ENCODE measurements at regions not wholly inside any gene's neighbourhood (a gene's known extent, or its start where the extent isn't known, plus 50 kb on each side); places are given as distances from the start of the nearest gene placed in this dataset.

DNA sequence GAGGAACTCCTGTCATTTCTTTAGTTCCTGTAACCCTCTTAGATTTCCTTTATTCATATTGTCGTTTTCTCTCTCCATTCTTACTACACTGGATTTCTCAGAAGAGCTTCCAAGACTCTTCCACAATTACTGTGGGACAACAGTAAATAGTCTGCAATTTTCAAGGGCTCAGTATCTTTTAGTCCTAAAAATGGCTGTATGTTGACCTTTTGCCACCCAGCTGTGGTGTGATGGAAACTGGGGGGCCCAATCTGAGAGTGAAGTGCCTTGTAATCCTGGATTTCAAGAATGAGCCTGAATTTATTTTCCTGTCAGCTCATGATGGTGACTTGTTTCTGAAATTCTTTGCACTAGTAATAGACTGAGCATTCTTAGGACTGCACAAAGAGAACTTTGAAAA lies 277.6 kb upstream of the RASGRP1 start:
- in situ Hi-C loops (cut with MboI; ENCODE audit: low pct_ligation_motif_present in 1 of 4, low pct_unique_long_range_greater_than_20kb in 1 of 4, low sequenced_read_pairs in 3 of 4): no loop called here
- WGBS, 2 donors (ENCODE audit: low coverage in 1 of 2): 60 to 70% methylated on average over 1 of the region's 1 CpG
- H3K36me3 ChIP-seq: no peaks in the 10 kb centered on the region
- no peaks in the 10 kb centered on the region for H3K27me3 ChIP-seq
- TF ChIP-seq POLR2AphosphoS5 (IDR thresholded peaks at IDR 0.05) (no peak), EP300 (IDR thresholded peaks at IDR 0.05; ENCODE audit: low read depth) (no peak), POLR2A (IDR thresholded peaks at IDR 0.05) (no peak)
- TF ChIP-seq, protein P1, sequence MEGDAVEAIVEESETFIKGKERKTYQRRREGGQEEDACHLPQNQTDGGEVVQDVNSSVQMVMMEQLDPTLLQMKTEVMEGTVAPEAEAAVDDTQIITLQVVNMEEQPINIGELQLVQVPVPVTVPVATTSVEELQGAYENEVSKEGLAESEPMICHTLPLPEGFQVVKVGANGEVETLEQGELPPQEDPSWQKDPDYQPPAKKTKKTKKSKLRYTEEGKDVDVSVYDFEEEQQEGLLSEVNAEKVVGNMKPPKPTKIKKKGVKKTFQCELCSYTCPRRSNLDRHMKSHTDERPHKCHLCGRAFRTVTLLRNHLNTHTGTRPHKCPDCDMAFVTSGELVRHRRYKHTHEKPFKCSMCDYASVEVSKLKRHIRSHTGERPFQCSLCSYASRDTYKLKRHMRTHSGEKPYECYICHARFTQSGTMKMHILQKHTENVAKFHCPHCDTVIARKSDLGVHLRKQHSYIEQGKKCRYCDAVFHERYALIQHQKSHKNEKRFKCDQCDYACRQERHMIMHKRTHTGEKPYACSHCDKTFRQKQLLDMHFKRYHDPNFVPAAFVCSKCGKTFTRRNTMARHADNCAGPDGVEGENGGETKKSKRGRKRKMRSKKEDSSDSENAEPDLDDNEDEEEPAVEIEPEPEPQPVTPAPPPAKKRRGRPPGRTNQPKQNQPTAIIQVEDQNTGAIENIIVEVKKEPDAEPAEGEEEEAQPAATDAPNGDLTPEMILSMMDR (IDR thresholded peaks at IDR 0.05): no peak
- DNase-seq: no peak
- no peaks in the 10 kb centered on the region for H3K9me3 ChIP-seq
- peaks cover 0 to 11% (median 8%) of the 10 kb centered on the region in 4 donors for H3K4me1 ChIP-seq
- no peak overlapping the region for H3K4me3 ChIP-seq
- intact Hi-C loops (cut with DNase I; ENCODE audit: low total_unique reads): loop anchor here (10.0 kb wide), 1 partner anchor 53 kb away; no protein-coding TSS in a partner anchor
- H3K27ac ChIP-seq: no peak overlapping the region

DNA sequence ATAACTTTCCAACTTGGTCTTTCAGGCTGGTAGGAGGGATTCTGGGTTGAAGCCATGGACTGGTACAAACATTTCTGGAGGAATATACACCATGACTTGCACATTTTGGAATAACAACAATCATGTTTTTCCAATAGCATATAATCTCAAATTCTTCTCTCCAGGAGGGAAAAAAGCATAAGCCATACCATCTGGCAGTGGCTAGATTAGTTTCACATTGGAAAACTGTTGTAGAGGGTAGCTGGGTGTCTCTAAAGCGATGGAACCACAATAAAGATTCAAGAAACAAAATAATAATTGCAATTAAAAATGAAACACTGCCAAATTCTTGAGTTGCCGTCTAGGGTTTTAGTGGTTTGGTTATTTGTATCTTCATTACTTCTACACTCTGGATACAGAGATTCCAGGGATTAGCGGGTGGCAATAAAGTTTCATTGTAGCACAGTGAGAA lies 278.5 kb upstream of the RASGRP1 start:
- no peak for DNase-seq
- 56 to 58% methylated on average over 2 to 3 of the region's 3 CpGs for WGBS, 2 donors (ENCODE audit: low coverage in 1 of 2)
- no peaks in the 10 kb centered on the region for H3K27me3 ChIP-seq
- H3K9me3 ChIP-seq: no peaks in the 10 kb centered on the region
- H3K4me1 ChIP-seq: peaks cover 0 to 11% (median 8%) of the 10 kb centered on the region in 4 donors
- intact Hi-C loops (cut with DNase I; ENCODE audit: low total_unique reads): loop anchor here (10.0 kb wide), 1 partner anchor 52 kb away; no protein-coding TSS in a partner anchor
- H3K36me3 ChIP-seq: no peaks in the 10 kb centered on the region
- in situ Hi-C loops (cut with MboI; ENCODE audit: low pct_ligation_motif_present in 1 of 4, low pct_unique_long_range_greater_than_20kb in 1 of 4, low sequenced_read_pairs in 3 of 4): no loop called here
- no peak overlapping the region for H3K27ac ChIP-seq
- TF ChIP-seq, protein P1 (IDR thresholded peaks at IDR 0.05): no peak
- no peak for TF ChIP-seq POLR2AphosphoS5 (IDR thresholded peaks at IDR 0.05)
- no peak overlapping the region for H3K4me3 ChIP-seq

DNA sequence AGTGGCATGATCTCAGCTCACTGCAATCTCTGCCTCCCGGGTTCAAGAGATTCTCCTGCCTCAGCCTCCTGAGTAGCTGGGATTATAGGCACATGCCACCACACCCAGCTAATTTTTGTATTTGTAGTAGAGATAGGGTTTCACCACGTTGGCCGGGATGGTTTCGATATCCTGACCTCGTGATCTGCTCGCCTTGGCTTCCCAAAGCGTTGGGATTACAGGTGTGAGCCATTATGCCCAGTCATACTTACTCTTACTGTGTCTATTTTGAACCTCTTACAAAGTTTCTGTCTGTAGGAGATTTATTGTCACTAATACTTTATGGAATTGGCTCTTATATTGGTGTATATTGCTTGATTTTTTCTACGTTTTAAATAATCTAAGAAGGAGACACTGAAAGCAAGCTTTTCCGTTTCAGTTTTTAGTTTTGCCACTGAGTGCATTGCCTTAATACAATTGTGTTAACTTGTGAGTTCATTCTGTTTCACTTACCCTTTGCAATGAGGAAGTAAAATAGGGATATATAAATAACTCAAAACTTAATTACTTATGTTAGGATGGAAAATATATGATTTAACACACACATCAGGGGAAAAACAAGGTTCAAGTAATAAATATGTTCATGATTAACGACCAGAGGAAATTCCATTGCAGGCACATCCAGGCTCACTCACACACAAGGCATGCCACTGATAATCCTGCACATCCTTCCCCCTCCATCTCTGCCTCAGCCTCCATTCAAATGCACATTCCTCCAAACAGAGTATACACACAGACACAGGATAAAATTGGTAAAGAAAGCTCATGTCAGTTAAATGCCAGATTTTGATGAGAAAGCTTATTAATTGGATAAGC lies 279.3 kb upstream of the RASGRP1 start:
- H3K27me3 ChIP-seq: no peaks in the 10 kb centered on the region
- H3K36me3 ChIP-seq: no peaks in the 10 kb centered on the region
- intact Hi-C loops (cut with DNase I; ENCODE audit: low total_unique reads): loop anchor here (10.0 kb wide), 1 partner anchor 51 kb away; no protein-coding TSS in a partner anchor
- H3K9me3 ChIP-seq: no peaks in the 10 kb centered on the region
- 42 to 57% methylated on average over 8 to 10 of the region's 10 CpGs for WGBS, 2 donors (ENCODE audit: low coverage in 1 of 2)
- TF ChIP-seq POLR2AphosphoS5 (IDR thresholded peaks at IDR 0.05) (no peak), EP300 (IDR thresholded peaks at IDR 0.05; ENCODE audit: low read depth) (no peak), POLR2A (IDR thresholded peaks at IDR 0.05) (no peak)
- TF ChIP-seq, protein P1 (IDR thresholded peaks at IDR 0.05): no peak
- H3K4me3 ChIP-seq: no peak overlapping the region
- no peak overlapping the region for H3K27ac ChIP-seq
- no peak for DNase-seq
- in situ Hi-C loops (cut with MboI; ENCODE audit: low pct_ligation_motif_present in 1 of 4, low pct_unique_long_range_greater_than_20kb in 1 of 4, low sequenced_read_pairs in 3 of 4): no loop called here
- H3K4me1 ChIP-seq: peaks cover 0 to 11% (median 8%) of the 10 kb centered on the region in 4 donors

DNA sequence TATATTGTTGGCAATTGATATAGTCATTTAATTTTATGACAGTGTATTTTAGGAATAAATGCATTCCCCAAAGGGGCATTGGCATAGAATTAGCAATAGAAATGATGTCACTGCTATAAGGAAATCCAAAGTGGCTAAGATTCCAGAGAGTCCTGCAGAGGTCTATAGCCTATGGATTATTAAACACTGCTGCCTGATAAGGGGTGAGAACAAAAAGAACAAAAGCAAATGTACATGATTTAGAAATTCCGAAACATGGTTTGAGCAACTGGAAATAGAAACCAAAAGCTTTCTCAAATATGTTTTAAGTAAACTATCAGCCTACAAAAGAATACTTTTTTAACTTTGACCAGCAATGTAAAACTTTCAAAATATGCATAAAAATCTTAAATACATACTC lies 280.1 kb upstream of the RASGRP1 start:
- no peak for DNase-seq
- WGBS, 2 donors (ENCODE audit: low coverage in 1 of 2): 47 to 53% methylated on average over 1 of the region's 1 CpG
- Histone ChIP-seq H3K36me3 (no peaks in the 10 kb centered on the region), H3K4me3 (no peak overlapping the region), H3K4me1 (peaks cover 0 to 11% (median 8%) of the 10 kb centered on the region in 4 donors), H3K27me3 (no peaks in the 10 kb centered on the region), H3K9me3 (no peaks in the 10 kb centered on the region), H3K27ac (no peak overlapping the region)
- in situ Hi-C loops (cut with MboI; ENCODE audit: low pct_ligation_motif_present in 1 of 4, low pct_unique_long_range_greater_than_20kb in 1 of 4, low sequenced_read_pairs in 3 of 4): no loop called here
- TF ChIP-seq EP300 (IDR thresholded peaks at IDR 0.05; ENCODE audit: low read depth) (no peak), POLR2AphosphoS5 (IDR thresholded peaks at IDR 0.05) (no peak), POLR2A (IDR thresholded peaks at IDR 0.05) (no peak)
- TF ChIP-seq, protein P1 (IDR thresholded peaks at IDR 0.05): no peak
- intact Hi-C loops (cut with DNase I; ENCODE audit: low total_unique reads): loop anchor here (10.0 kb wide), 1 partner anchor 50 kb away; no protein-coding TSS in a partner anchor

Measured in transverse colon (tissue), 4 donors.